Stomach smooth muscle (tissue), 2 donors: ENCODE measurements at regions not wholly inside any gene's neighbourhood (a gene's known extent, or its start where the extent isn't known, plus 50 kb on each side); places are given as distances from the start of the nearest gene placed in this dataset.

Experiments
- H3K27ac ChIP-seq: one replicate; pipeline ENCODE4 v1.7.0; 2013; ENCODE audit warnings: mild to moderate bottlenecking, low read length, inconsistent platforms
- H3K27me3 ChIP-seq, 2 donors: one replicate each; pipeline ENCODE4 v1.7.0; 2013; ENCODE audit warnings: low read length in 2 of 2; ENCODE audit not compliant: insufficient read depth in 2 of 2, control insufficient read depth in 1 of 2
- H3K36me3 ChIP-seq, 2 donors: one replicate each; pipeline ENCODE4 v1.7.0; 2013; ENCODE audit warnings: low read length in 2 of 2; ENCODE audit not compliant: control insufficient read depth in 2 of 2, insufficient read depth in 2 of 2
- H3K4me1 ChIP-seq: one replicate; pipeline ENCODE4 v1.7.0; 2013; ENCODE audit warnings: low read length; ENCODE audit not compliant: control insufficient read depth, insufficient read depth
- H3K4me3 ChIP-seq, 2 donors: one replicate each; pipeline ENCODE4 v1.7.0; 2013; ENCODE audit warnings: low read length in 2 of 2
- H3K9ac ChIP-seq, 2 donors: one replicate each; pipeline ENCODE4 v1.7.0; 2013; ENCODE audit warnings: low read length in 2 of 2, mild to moderate bottlenecking in 1 of 2
- H3K9me3 ChIP-seq, 2 donors: one replicate each; pipeline ENCODE4 v1.7.0; 2013; ENCODE audit warnings: low read length in 2 of 2; ENCODE audit not compliant: control insufficient read depth in 2 of 2
- donor health status: healthy.
- donor health status: Pancreatic carcinoma.

- Histone ChIP-seq H3K27me3 (no peaks in the 10 kb centered on the region), H3K36me3 (no peaks in the 10 kb centered on the region), H3K4me1 (no peaks in the 10 kb centered on the region), H3K9ac (no peak overlapping the region), H3K27ac (no peak overlapping the region), H3K4me3 (no peak overlapping the region), H3K9me3 (no peaks in the 10 kb centered on the region)
These were observed 105.3 kb upstream of the TBX3 start for GRCh38 chr12:114789276-114789675.

GRCh38 chr12:114784526-114784925 is 100.6 kb upstream of the TBX3 start:
- no peak overlapping the region for H3K27ac ChIP-seq
- no peaks in the 10 kb centered on the region for H3K27me3 ChIP-seq
- no peak overlapping the region for H3K4me3 ChIP-seq
- no peak overlapping the region for H3K9ac ChIP-seq
- H3K36me3 ChIP-seq: no peaks in the 10 kb centered on the region
- no peaks in the 10 kb centered on the region for H3K4me1 ChIP-seq
- no peaks in the 10 kb centered on the region for H3K9me3 ChIP-seq

GRCh38 chr12:114783089-114783618 is 99.2 kb upstream of the TBX3 start:
- H3K27ac ChIP-seq: no peak overlapping the region
- H3K9me3 ChIP-seq: no peaks in the 10 kb centered on the region
- H3K9ac ChIP-seq: no peak overlapping the region
- H3K27me3 ChIP-seq: no peaks in the 10 kb centered on the region
- H3K36me3 ChIP-seq: no peaks in the 10 kb centered on the region
- H3K4me1 ChIP-seq: no peaks in the 10 kb centered on the region
- H3K4me3 ChIP-seq: no peak overlapping the region

GRCh38 chr12:114780746-114781399 is 96.9 kb upstream of the TBX3 start:
- no peak overlapping the region for H3K4me3 ChIP-seq
- no peaks in the 10 kb centered on the region for H3K4me1 ChIP-seq
- H3K27ac ChIP-seq: no peak overlapping the region
- no peak overlapping the region for H3K9ac ChIP-seq
- no peaks in the 10 kb centered on the region for H3K9me3 ChIP-seq
- H3K36me3 ChIP-seq: no peaks in the 10 kb centered on the region
- H3K27me3 ChIP-seq: no peaks in the 10 kb centered on the region

GRCh38 chr12:114779647-114780046 is 95.7 kb upstream of the TBX3 start:
- Histone ChIP-seq H3K27me3 (no peaks in the 10 kb centered on the region), H3K27ac (no peak overlapping the region), H3K36me3 (no peaks in the 10 kb centered on the region), H3K9ac (no peak overlapping the region), H3K4me1 (no peaks in the 10 kb centered on the region), H3K4me3 (no peak overlapping the region), H3K9me3 (no peaks in the 10 kb centered on the region)

- H3K9ac ChIP-seq: no peak overlapping the region
- no peaks in the 10 kb centered on the region for H3K4me1 ChIP-seq
- no peaks in the 10 kb centered on the region for H3K27me3 ChIP-seq
- H3K9me3 ChIP-seq: no peaks in the 10 kb centered on the region
- H3K4me3 ChIP-seq: no peak overlapping the region
- no peak overlapping the region for H3K27ac ChIP-seq
- no peaks in the 10 kb centered on the region for H3K36me3 ChIP-seq
These were observed 95.2 kb upstream of the TBX3 start for GRCh38 chr12:114779186-114779585.

GRCh38 chr12:114776731-114777442 is 92.9 kb upstream of the TBX3 start:
- Histone ChIP-seq H3K9me3 (no peaks in the 10 kb centered on the region), H3K4me1 (no peaks in the 10 kb centered on the region), H3K4me3 (no peak overlapping the region), H3K9ac (no peak overlapping the region), H3K27me3 (no peaks in the 10 kb centered on the region), H3K27ac (no peak overlapping the region), H3K36me3 (no peaks in the 10 kb centered on the region)

- Histone ChIP-seq H3K9me3 (no peaks in the 10 kb centered on the region), H3K27ac (no peak overlapping the region), H3K27me3 (no peaks in the 10 kb centered on the region), H3K36me3 (no peaks in the 10 kb centered on the region), H3K4me1 (no peaks in the 10 kb centered on the region), H3K4me3 (no peak overlapping the region), H3K9ac (no peak overlapping the region)
These were observed 90.7 kb upstream of the TBX3 start for GRCh38 chr12:114774699-114775098.

- no peaks in the 10 kb centered on the region for H3K36me3 ChIP-seq
- no peaks in the 10 kb centered on the region for H3K27me3 ChIP-seq
- no peak overlapping the region for H3K27ac ChIP-seq
- no peaks in the 10 kb centered on the region for H3K4me1 ChIP-seq
- no peak overlapping the region for H3K4me3 ChIP-seq
- H3K9ac ChIP-seq: no peak overlapping the region
- H3K9me3 ChIP-seq: no peaks in the 10 kb centered on the region
These were observed 90.2 kb upstream of the TBX3 start for GRCh38 chr12:114774197-114774596.

GRCh38 chr12:114770323-114770722 is 86.3 kb upstream of the TBX3 start:
- H3K27me3 ChIP-seq: no peaks in the 10 kb centered on the region
- H3K9me3 ChIP-seq: no peaks in the 10 kb centered on the region
- no peak overlapping the region for H3K9ac ChIP-seq
- H3K4me1 ChIP-seq: no peaks in the 10 kb centered on the region
- H3K4me3 ChIP-seq: no peak overlapping the region
- H3K27ac ChIP-seq: no peak overlapping the region
- H3K36me3 ChIP-seq: no peaks in the 10 kb centered on the region

- Histone ChIP-seq H3K36me3 (no peaks in the 10 kb centered on the region), H3K9ac (no peak overlapping the region), H3K27ac (no peak overlapping the region), H3K4me3 (no peak overlapping the region), H3K27me3 (no peaks in the 10 kb centered on the region), H3K4me1 (no peaks in the 10 kb centered on the region), H3K9me3 (no peaks in the 10 kb centered on the region)
These were observed 85.7 kb upstream of the TBX3 start for GRCh38 chr12:114769634-114770033.
